MM.1S (cell line): ENCODE measurements at regions not wholly inside any gene's neighbourhood (a gene's known extent, or its start where the extent isn't known, plus 50 kb on each side); places are given as distances from the start of the nearest gene placed in this dataset.

Source experiments
- CTCF ChIP-seq: fragments of 300-600 bp; sonication (generic); IDR thresholded peaks from 2 replicates; pipeline ENCODE4 v1.5.1; 2016; ENCODE audit warnings: antibody characterized with exemption, low read length, mixed read lengths
- EZH2 ChIP-seq: fragments of 300-600 bp; sonication (generic); optimal IDR thresholded peaks from 2 replicates; pipeline ENCODE3; 2017; ENCODE audit warnings: low read depth, mild to moderate bottlenecking, antibody characterized with exemption, low read length, mixed read lengths
- EZH2phosphoT487 ChIP-seq: fragments of 300-600 bp; sonication (generic); IDR thresholded peaks from 2 replicates; pipeline ENCODE4 v1.6.1; 2018; ENCODE audit warnings: antibody characterized with exemption, low read length

- no peak for TF ChIP-seq CTCF
- TF ChIP-seq EZH2: no peak
- no peak for TF ChIP-seq EZH2phosphoT487
Observed at GRCh38 chr6:12490351-12490903, 200.3 kb downstream of the EDN1 start.
